ENCODE measurements at regions not wholly inside any gene's neighbourhood (a gene's known extent, or its start where the extent isn't known, plus 50 kb on each side); places are given as distances from the start of the nearest gene placed in this dataset.

GRCh38 chr4:126973201-126973600 lies 659.6 kb upstream of the INTU start:
- H3K36me3 ChIP-seq (replicated peaks; ENCODE audit: insufficient read depth, low read length), result no peaks in the 10 kb centered on the region
- H3K27ac ChIP-seq (ENCODE audit: low read length), result no peak overlapping the region
- H3K27me3 ChIP-seq (replicated peaks; ENCODE audit: insufficient read depth, low read length), result no peaks in the 10 kb centered on the region
- H3K9me2 ChIP-seq (replicated peaks; ENCODE audit: insufficient read depth, low read length), result no peaks in the 10 kb centered on the region
- no peaks in the 10 kb centered on the region for H3K4me1 ChIP-seq (ENCODE audit: low read length)
- TF ChIP-seq EZH2 (optimal IDR thresholded peaks at IDR 0.05; ENCODE audit: low read depth, low read length) (no peak), CTCF (IDR thresholded peaks at IDR 0.05; ENCODE audit: low read length) (no peak), EZH2phosphoT487 (IDR thresholded peaks at IDR 0.05; ENCODE audit: low read length) (no peak)
- no peak overlapping the region for H2AFZ ChIP-seq (ENCODE audit: low read length)
- no peaks in the 10 kb centered on the region for H4K20me1 ChIP-seq (ENCODE audit: insufficient read depth, low read length)
- no peak for DNase-seq
- no peaks in the 10 kb centered on the region for H3F3A ChIP-seq (ENCODE audit: insufficient read depth, low read length)
- no peak overlapping the region for H3K4me2 ChIP-seq (ENCODE audit: low read depth, low read length)
- no peak overlapping the region for H3K9ac ChIP-seq (ENCODE audit: low read length)
- no peaks in the 10 kb centered on the region for H3K9me3 ChIP-seq (replicated peaks; ENCODE audit: insufficient read depth, low read length)
- H3K79me2 ChIP-seq (ENCODE audit: low read length), result no peaks in the 10 kb centered on the region
- H3K4me3 ChIP-seq (ENCODE audit: low read length), result no peak overlapping the region

GRCh38 chr4:126976850-126977632 lies 655.7 kb upstream of the INTU start:
- H2AFZ ChIP-seq (ENCODE audit: low read length), result no peak overlapping the region
- TF ChIP-seq CTCF (IDR thresholded peaks at IDR 0.05; ENCODE audit: low read length), result no peak
- no peak for TF ChIP-seq EZH2phosphoT487 (IDR thresholded peaks at IDR 0.05; ENCODE audit: low read length)
- TF ChIP-seq EZH2 (optimal IDR thresholded peaks at IDR 0.05; ENCODE audit: low read depth, low read length), result no peak
- no peaks in the 10 kb centered on the region for H3K36me3 ChIP-seq (replicated peaks; ENCODE audit: insufficient read depth, low read length)
- H4K20me1 ChIP-seq (ENCODE audit: insufficient read depth, low read length), result no peaks in the 10 kb centered on the region
- H3F3A ChIP-seq (ENCODE audit: insufficient read depth, low read length), result no peaks in the 10 kb centered on the region
- no peaks in the 10 kb centered on the region for H3K4me1 ChIP-seq (ENCODE audit: low read length)
- DNase-seq, result no peak
- no peak overlapping the region for H3K4me2 ChIP-seq (ENCODE audit: low read depth, low read length)
- no peaks in the 10 kb centered on the region for H3K27me3 ChIP-seq (replicated peaks; ENCODE audit: insufficient read depth, low read length)
- no peak overlapping the region for H3K27ac ChIP-seq (ENCODE audit: low read length)
- no peaks in the 10 kb centered on the region for H3K9me3 ChIP-seq (replicated peaks; ENCODE audit: insufficient read depth, low read length)
- no peaks in the 10 kb centered on the region for H3K79me2 ChIP-seq (ENCODE audit: low read length)
- no peaks in the 10 kb centered on the region for H3K9me2 ChIP-seq (replicated peaks; ENCODE audit: insufficient read depth, low read length)
- H3K4me3 ChIP-seq (ENCODE audit: low read length), result no peak overlapping the region
- no peak overlapping the region for H3K9ac ChIP-seq (ENCODE audit: low read length)

GRCh38 chr4:126986005-126986404 lies 646.8 kb upstream of the INTU start:
- TF ChIP-seq EZH2phosphoT487 (IDR thresholded peaks at IDR 0.05; ENCODE audit: low read length) (no peak), CTCF (IDR thresholded peaks at IDR 0.05; ENCODE audit: low read length) (no peak), EZH2 (optimal IDR thresholded peaks at IDR 0.05; ENCODE audit: low read depth, low read length) (no peak)
- Histone ChIP-seq H3K27me3 (replicated peaks; ENCODE audit: insufficient read depth, low read length) (no peaks in the 10 kb centered on the region), H3K9ac (ENCODE audit: low read length) (no peak overlapping the region), H3F3A (ENCODE audit: insufficient read depth, low read length) (no peaks in the 10 kb centered on the region), H3K36me3 (replicated peaks; ENCODE audit: insufficient read depth, low read length) (no peaks in the 10 kb centered on the region), H3K4me2 (ENCODE audit: low read depth, low read length) (no peak overlapping the region), H4K20me1 (ENCODE audit: insufficient read depth, low read length) (no peaks in the 10 kb centered on the region), H3K4me1 (ENCODE audit: low read length) (no peaks in the 10 kb centered on the region), H3K27ac (ENCODE audit: low read length) (no peak overlapping the region), H3K4me3 (ENCODE audit: low read length) (no peak overlapping the region), H3K9me3 (replicated peaks; ENCODE audit: insufficient read depth, low read length) (no peaks in the 10 kb centered on the region), H3K79me2 (ENCODE audit: low read length) (no peaks in the 10 kb centered on the region), H2AFZ (ENCODE audit: low read length) (no peak overlapping the region), H3K9me2 (replicated peaks; ENCODE audit: insufficient read depth, low read length) (no peaks in the 10 kb centered on the region)
- DNase-seq, result no peak
